ENCODE measurements at regions not wholly inside any gene's neighbourhood (a gene's known extent, or its start where the extent isn't known, plus 50 kb on each side); places are given as distances from the start of the nearest gene placed in this dataset.

- TF ChIP-seq, protein P1, sequence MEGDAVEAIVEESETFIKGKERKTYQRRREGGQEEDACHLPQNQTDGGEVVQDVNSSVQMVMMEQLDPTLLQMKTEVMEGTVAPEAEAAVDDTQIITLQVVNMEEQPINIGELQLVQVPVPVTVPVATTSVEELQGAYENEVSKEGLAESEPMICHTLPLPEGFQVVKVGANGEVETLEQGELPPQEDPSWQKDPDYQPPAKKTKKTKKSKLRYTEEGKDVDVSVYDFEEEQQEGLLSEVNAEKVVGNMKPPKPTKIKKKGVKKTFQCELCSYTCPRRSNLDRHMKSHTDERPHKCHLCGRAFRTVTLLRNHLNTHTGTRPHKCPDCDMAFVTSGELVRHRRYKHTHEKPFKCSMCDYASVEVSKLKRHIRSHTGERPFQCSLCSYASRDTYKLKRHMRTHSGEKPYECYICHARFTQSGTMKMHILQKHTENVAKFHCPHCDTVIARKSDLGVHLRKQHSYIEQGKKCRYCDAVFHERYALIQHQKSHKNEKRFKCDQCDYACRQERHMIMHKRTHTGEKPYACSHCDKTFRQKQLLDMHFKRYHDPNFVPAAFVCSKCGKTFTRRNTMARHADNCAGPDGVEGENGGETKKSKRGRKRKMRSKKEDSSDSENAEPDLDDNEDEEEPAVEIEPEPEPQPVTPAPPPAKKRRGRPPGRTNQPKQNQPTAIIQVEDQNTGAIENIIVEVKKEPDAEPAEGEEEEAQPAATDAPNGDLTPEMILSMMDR (IDR thresholded peaks at IDR 0.05; ENCODE audit: insufficient read depth, low read length), result no peak
- H3K4me3 ChIP-seq (ENCODE audit: low read depth, low read length), result no peak overlapping the region
- no peak for DNase-seq (ENCODE audit: low read depth)
Observed at GRCh38 chr1:68800182-68800581, 303.3 kb upstream of the DEPDC1 start.

GRCh38 chr1:68801440-68801839 lies 304.6 kb upstream of the DEPDC1 start:
- no peak for DNase-seq (ENCODE audit: low read depth)
- TF ChIP-seq, protein P1 (IDR thresholded peaks at IDR 0.05; ENCODE audit: insufficient read depth, low read length), result no peak

DNA sequence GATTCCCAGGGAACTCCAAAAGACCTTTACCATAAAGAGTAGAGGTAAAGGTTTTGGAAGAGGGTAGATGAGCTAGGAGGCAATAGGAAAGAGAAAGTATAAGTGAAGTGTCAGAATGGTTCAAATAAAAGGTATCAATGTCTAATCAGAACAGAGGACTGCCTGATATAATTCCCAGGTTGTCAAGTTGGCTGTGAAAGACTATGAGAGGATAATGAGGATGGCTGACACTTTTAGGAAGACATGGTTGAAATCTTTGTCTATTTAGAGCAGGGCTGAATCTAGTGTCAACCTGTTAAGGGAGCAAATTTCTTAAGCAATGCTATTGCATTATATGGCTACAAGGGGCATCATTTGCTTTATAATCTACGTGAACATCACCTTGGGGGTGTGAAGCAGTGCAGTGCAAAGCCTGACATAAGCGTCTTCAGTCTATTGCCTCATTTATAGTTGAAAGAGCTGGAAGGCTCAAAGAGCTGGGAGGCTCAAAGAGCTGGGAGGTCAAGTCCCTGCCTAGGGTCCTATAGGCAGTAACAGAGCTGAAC lies 308.3 kb upstream of the DEPDC1 start:
- no peak for DNase-seq (ENCODE audit: low read depth)
- TF ChIP-seq, protein P1 (IDR thresholded peaks at IDR 0.05; ENCODE audit: insufficient read depth, low read length), result no peak
- no peak overlapping the region for H3K4me3 ChIP-seq (ENCODE audit: low read depth, low read length)

More at GRCh38 chr1:68801440-68801839, 304.6 kb upstream of the DEPDC1 start:
- no peak overlapping the region for H3K4me3 ChIP-seq (ENCODE audit: low read depth, low read length)

DNA sequence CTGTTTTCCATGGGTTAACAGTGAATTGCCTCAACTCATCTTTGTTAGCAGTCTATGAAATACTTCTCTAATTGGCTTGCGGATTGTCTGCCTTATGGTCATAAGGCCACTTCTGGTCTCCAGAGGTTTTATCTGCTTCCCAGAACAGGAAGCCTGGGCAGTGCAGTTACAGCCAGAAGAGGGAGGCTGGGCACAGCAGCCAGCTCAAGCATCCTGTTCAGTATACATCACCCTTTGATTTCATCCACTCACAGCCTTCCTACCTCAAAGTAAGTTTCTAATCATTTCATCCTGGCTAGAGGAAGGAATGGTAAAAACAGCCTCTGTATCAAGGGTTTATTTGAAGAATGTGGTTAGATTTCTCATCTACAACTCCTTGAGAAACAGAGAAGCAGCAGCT lies 311.5 kb upstream of the DEPDC1 start:
- TF ChIP-seq, protein P1 (IDR thresholded peaks at IDR 0.05; ENCODE audit: insufficient read depth, low read length), result no peak
- no peak for DNase-seq (ENCODE audit: low read depth)
- no peak overlapping the region for H3K4me3 ChIP-seq (ENCODE audit: low read depth, low read length)

- TF ChIP-seq, protein P1 (IDR thresholded peaks at IDR 0.05; ENCODE audit: insufficient read depth, low read length), result no peak
- no peak for DNase-seq (ENCODE audit: low read depth)
- no peak overlapping the region for H3K4me3 ChIP-seq (ENCODE audit: low read depth, low read length)
Observed at GRCh38 chr1:68811806-68812205, 314.9 kb upstream of the DEPDC1 start.

- DNase-seq (ENCODE audit: low read depth), result no peak
- TF ChIP-seq, protein P1 (IDR thresholded peaks at IDR 0.05; ENCODE audit: insufficient read depth, low read length), result no peak
- H3K4me3 ChIP-seq (ENCODE audit: low read depth, low read length), result no peak overlapping the region
Observed at GRCh38 chr1:68812333-68812732, 315.5 kb upstream of the DEPDC1 start.

DNA sequence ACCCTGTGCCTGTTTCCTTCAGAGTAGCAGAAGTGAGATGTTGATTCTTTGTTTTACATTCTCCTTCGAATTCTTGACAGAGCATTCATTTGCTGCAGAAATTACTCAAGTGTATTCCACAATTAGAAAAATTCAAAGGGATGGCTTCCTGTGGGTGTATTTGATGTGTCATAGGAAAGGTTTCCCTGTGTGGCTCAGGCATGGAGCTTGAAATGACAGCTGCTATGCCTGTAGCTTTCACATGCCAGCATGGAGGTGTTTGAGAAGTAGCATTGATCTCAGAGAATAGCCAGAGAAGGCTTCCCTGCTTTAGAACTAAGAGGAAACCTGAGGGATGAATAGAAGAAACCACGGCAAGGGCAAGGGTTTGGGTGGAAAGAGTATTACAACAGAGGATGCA lies 317.2 kb upstream of the DEPDC1 start:
- TF ChIP-seq, protein P1 (IDR thresholded peaks at IDR 0.05; ENCODE audit: insufficient read depth, low read length), result no peak
- DNase-seq (ENCODE audit: low read depth), result no peak

More for the DNA sequence above, 317.2 kb upstream of the DEPDC1 start:
- no peak overlapping the region for H3K4me3 ChIP-seq (ENCODE audit: low read depth, low read length)
